Naive B cell (primary cell): ENCODE measurements at regions not wholly inside any gene's neighbourhood (a gene's known extent, or its start where the extent isn't known, plus 50 kb on each side); places are given as distances from the start of the nearest gene placed in this dataset.
A peak's percentile ranks its signal among the peaks of the same experiment; 100 is the strongest.
"Not testable (repeated sequence)": the region's sequence is repeated elsewhere in the genome, so short reads cannot be mapped to it uniquely, and the experiment has no call there.

Source experiments
- ATAC-seq, 2 donors: fragments of 150-1000 bp; cut with Tn5 transposase; 2 replicates each; pipeline ENCODE4 v1.10.0; 2021; ENCODE audit warnings: low read depth in 2 of 2, mild to moderate bottlenecking in 2 of 2, moderate library complexity in 2 of 2
- DNase-seq: peaks from one replicate; pipeline ENCODE4 v3.0.0; 2022
- H3K27ac Mint-ChIP-seq, 6 donors: one replicate each; pipeline ENCODE4 v1.8.0; 2020 to 2022; ENCODE audit warnings: mild to moderate bottlenecking in 6 of 6, mixed read lengths in 6 of 6, moderate library complexity in 5 of 6, inconsistent platforms in 2 of 6
- H3K27me3 Mint-ChIP-seq, 3 donors: one replicate each; pipeline ENCODE4 v1.8.0; 2021 to 2022; ENCODE audit warnings: mixed read lengths in 3 of 3, mild to moderate bottlenecking in 1 of 3
- H3K36me3 Mint-ChIP-seq, 2 donors: one replicate each; pipeline ENCODE4 v1.8.0; 2020 to 2022; ENCODE audit warnings: mixed read lengths in 2 of 2, inconsistent platforms in 1 of 2, mild to moderate bottlenecking in 1 of 2
- H3K4me1 Mint-ChIP-seq, 3 donors: one replicate each; pipeline ENCODE4 v1.8.0; 2020 to 2022; ENCODE audit warnings: mixed read lengths in 3 of 3, inconsistent platforms in 1 of 3, mild to moderate bottlenecking in 1 of 3, moderate library complexity in 1 of 3
- H3K4me3 Mint-ChIP-seq, 8 donors: one replicate each; pipeline ENCODE4 v1.8.0; 2020 to 2022; ENCODE audit warnings: mild to moderate bottlenecking in 8 of 8, mixed read lengths in 8 of 8, moderate library complexity in 8 of 8, inconsistent platforms in 2 of 8
- H3K9me3 Mint-ChIP-seq, 7 donors: one replicate each; pipeline ENCODE4 v1.8.0; 2020 to 2022; ENCODE audit warnings: mixed read lengths in 7 of 7, mild to moderate bottlenecking in 5 of 7, inconsistent platforms in 2 of 7, moderate library complexity in 1 of 7

GRCh38 chr6:170199716-170200115 lies 91.2 kb downstream of the DLL1 start:
- Mint-ChIP-seq H3K9me3 (peaks cover 21 to 47% (median 28%) of the 10 kb centered on the region in 7 donors), H3K4me3 (no peak overlapping the region), H3K4me1 (no peaks in the 10 kb centered on the region), H3K36me3 (peaks cover 28 to 40% of the 10 kb centered on the region in 2 donors), H3K27ac (no peak overlapping the region), H3K27me3 (peaks cover 18 to 30% (median 26%) of the 10 kb centered on the region in 3 donors)
- ATAC-seq, result no peak
- no peak for DNase-seq

- Mint-ChIP-seq H3K4me3 (no peak overlapping the region), H3K27ac (no peak overlapping the region), H3K36me3 (peaks cover 29 to 49% of the 10 kb centered on the region in 2 donors), H3K27me3 (peaks cover 18 to 39% (median 37%) of the 10 kb centered on the region in 3 donors), H3K9me3 (peaks cover 27 to 50% (median 30%) of the 10 kb centered on the region in 7 donors), H3K4me1 (no peaks in the 10 kb centered on the region)
- DNase-seq (no peak), ATAC-seq (no peak)
Observed at GRCh38 chr6:170198298-170198697, 92.6 kb downstream of the DLL1 start.

- no peaks in the 10 kb centered on the region for H3K4me1 Mint-ChIP-seq
- ATAC-seq (no peak), DNase-seq (no peak)
Observed at GRCh38 chr6:170193326-170193821, 97.5 kb downstream of the DLL1 start.

GRCh38 chr6:170192905-170193304 lies 98.0 kb downstream of the DLL1 start:
- H3K9me3 Mint-ChIP-seq, result peaks cover 19 to 40% (median 30%) of the 10 kb centered on the region in 7 donors
- DNase-seq (no peak), ATAC-seq (no peak)
- no peak overlapping the region for H3K4me3 Mint-ChIP-seq
- H3K4me1 Mint-ChIP-seq, result no peaks in the 10 kb centered on the region
- H3K27me3 Mint-ChIP-seq, result peaks cover 9 to 31% (median 18%) of the 10 kb centered on the region in 3 donors
- H3K36me3 Mint-ChIP-seq, result peaks cover 24 to 37% of the 10 kb centered on the region in 2 donors
- H3K27ac Mint-ChIP-seq, result no peak overlapping the region

More at GRCh38 chr6:170193326-170193821, 97.5 kb downstream of the DLL1 start:
- Mint-ChIP-seq H3K4me3 (no peak overlapping the region), H3K27me3 (peaks cover 14 to 31% (median 21%) of the 10 kb centered on the region in 3 donors), H3K9me3 (peaks cover 19 to 40% (median 30%) of the 10 kb centered on the region in 7 donors), H3K27ac (no peak overlapping the region), H3K36me3 (peaks cover 24 to 37% of the 10 kb centered on the region in 2 donors)

- not testable (repeated sequence) for ATAC-seq, H3K27ac Mint-ChIP-seq, H3K4me1 Mint-ChIP-seq, H3K4me3 Mint-ChIP-seq, DNase-seq
- H3K36me3 Mint-ChIP-seq, result peaks cover 24 to 37% of the 10 kb centered on the region in 2 donors
- peaks cover 19 to 38% (median 30%) of the 10 kb centered on the region in 7 donors for H3K9me3 Mint-ChIP-seq
- peaks cover 9 to 26% (median 18%) of the 10 kb centered on the region in 3 donors for H3K27me3 Mint-ChIP-seq
Observed at GRCh38 chr6:170192101-170192500, 98.8 kb downstream of the DLL1 start.

GRCh38 chr6:170190046-170190445 lies 100.8 kb downstream of the DLL1 start:
- DNase-seq, result no peak
- ATAC-seq, result no peak
- Mint-ChIP-seq H3K4me3 (no peak overlapping the region), H3K27me3 (peaks cover 0 to 18% (median 12%) of the 10 kb centered on the region in 3 donors), H3K9me3 (peaks cover 10 to 17% (median 12%) of the 10 kb centered on the region in 7 donors), H3K4me1 (no peaks in the 10 kb centered on the region), H3K27ac (peak overlapping the region in 1 of 6 donors; percentile 7), H3K36me3 (peaks cover 11 to 17% of the 10 kb centered on the region in 2 donors)

GRCh38 chr6:170189236-170189635 lies 101.6 kb downstream of the DLL1 start:
- Mint-ChIP-seq H3K36me3 (peaks cover 7 to 10% of the 10 kb centered on the region in 2 donors), H3K4me1 (no peaks in the 10 kb centered on the region), H3K27ac (no peak overlapping the region), H3K4me3 (no peak overlapping the region), H3K27me3 (peaks cover 0 to 15% (median 8%) of the 10 kb centered on the region in 3 donors), H3K9me3 (peaks cover 5 to 10% (median 7%) of the 10 kb centered on the region in 7 donors)
- ATAC-seq (no peak), DNase-seq (no peak)

GRCh38 chr6:170188571-170189001 lies 102.3 kb downstream of the DLL1 start:
- H3K27ac Mint-ChIP-seq, result no peak overlapping the region
- peaks cover 0 to 2% (median 0%) of the 10 kb centered on the region in 3 donors for H3K4me1 Mint-ChIP-seq
- no peak for ATAC-seq
- peaks cover under 1 to 4% (median 3%) of the 10 kb centered on the region in 7 donors for H3K9me3 Mint-ChIP-seq
- H3K36me3 Mint-ChIP-seq, result peaks cover under 1 to 6% of the 10 kb centered on the region in 2 donors
- peaks cover 0 to 9% (median 3%) of the 10 kb centered on the region in 3 donors for H3K27me3 Mint-ChIP-seq
- DNase-seq, result no peak
- no peak overlapping the region for H3K4me3 Mint-ChIP-seq

- Mint-ChIP-seq H3K4me3 (no peak overlapping the region), H3K4me1 (peaks cover 0 to 5% (median 0%) of the 10 kb centered on the region in 3 donors), H3K9me3 (peaks cover 3 to 7% (median 5%) of the 10 kb centered on the region in 7 donors), H3K27ac (no peak overlapping the region), H3K27me3 (peaks cover 0 to 7% (median 0%) of the 10 kb centered on the region in 3 donors), H3K36me3 (peaks cover 0 to 7% of the 10 kb centered on the region in 2 donors)
- ATAC-seq (no peak), DNase-seq (no peak)
Observed at GRCh38 chr6:170187669-170188566, 103.0 kb downstream of the DLL1 start.

GRCh38 chr6:170186941-170187668 lies 103.8 kb downstream of the DLL1 start:
- DNase-seq, result no peak
- Mint-ChIP-seq H3K4me3 (no peak overlapping the region), H3K27ac (no peak overlapping the region), H3K9me3 (peaks cover 0 to 12% (median 6%) of the 10 kb centered on the region in 7 donors), H3K36me3 (peaks cover 0 to 7% of the 10 kb centered on the region in 2 donors), H3K27me3 (peaks cover 0 to 7% (median 3%) of the 10 kb centered on the region in 3 donors), H3K4me1 (peaks cover 0 to 5% (median 0%) of the 10 kb centered on the region in 3 donors)
- no peak for ATAC-seq

- H3K9me3 Mint-ChIP-seq, result peaks cover 2 to 12% (median 6%) of the 10 kb centered on the region in 7 donors
- H3K36me3 Mint-ChIP-seq, result peaks cover 0 to 7% of the 10 kb centered on the region in 2 donors
- no peak for ATAC-seq
- no peak for DNase-seq
- no peak overlapping the region for H3K27ac Mint-ChIP-seq
- no peak overlapping the region for H3K4me3 Mint-ChIP-seq
- H3K27me3 Mint-ChIP-seq, result peaks cover 0 to 7% (median 6%) of the 10 kb centered on the region in 3 donors
- H3K4me1 Mint-ChIP-seq, result peaks cover 0 to 5% (median 0%) of the 10 kb centered on the region in 3 donors
Observed at GRCh38 chr6:170186006-170186935, 104.6 kb downstream of the DLL1 start.
